H9 (cell line): ENCODE measurements at regions not wholly inside any gene's neighbourhood (a gene's known extent, or its start where the extent isn't known, plus 50 kb on each side); places are given as distances from the start of the nearest gene placed in this dataset.

Experiments
- DNase-seq: peaks from one replicate; pipeline ENCODE4 v3.0.0-alpha.2; 2017
- H2AFZ ChIP-seq: one replicate; pipeline ENCODE4 v1.6.1; 2013; ENCODE audit warnings: mild to moderate bottlenecking, low read length, control low read depth, moderate library complexity
- H2AK5ac ChIP-seq: 2 replicates; pipeline ENCODE4 v1.6.1; 2013; ENCODE audit warnings: low read length, control low read depth, mixed read lengths; ENCODE audit not compliant: insufficient read length
- H2BK120ac ChIP-seq: one replicate; pipeline ENCODE4 v1.6.1; 2013; ENCODE audit warnings: low read depth, mild to moderate bottlenecking, low read length, control low read depth, inconsistent platforms; ENCODE audit not compliant: poor library complexity, severe bottlenecking
- H2BK12ac ChIP-seq: 2 replicates; pipeline ENCODE4 v1.6.1; 2013; ENCODE audit warnings: low read length, control low read depth, mixed read lengths, low read depth; ENCODE audit not compliant: insufficient read length
- H2BK15ac ChIP-seq: 2 replicates; pipeline ENCODE4 v1.6.1; 2013; ENCODE audit warnings: low read depth, low read length, control low read depth
- H2BK20ac ChIP-seq: one replicate; pipeline ENCODE4 v1.6.1; 2013; ENCODE audit warnings: low read depth, mild to moderate bottlenecking, low read length, control low read depth, inconsistent platforms; ENCODE audit not compliant: poor library complexity, severe bottlenecking
- H2BK5ac ChIP-seq: 2 replicates; pipeline ENCODE4 v1.6.1; 2013; ENCODE audit warnings: low read length, control low read depth, mixed read lengths; ENCODE audit not compliant: insufficient read length
- H3K14ac ChIP-seq: 2 replicates; pipeline ENCODE4 v1.6.1; 2013; ENCODE audit warnings: low read length, control low read depth; ENCODE audit not compliant: insufficient read depth
- H3K18ac ChIP-seq: 2 replicates; pipeline ENCODE4 v1.6.1; 2013; ENCODE audit warnings: low read depth, mild to moderate bottlenecking, mixed read lengths, low read length, control low read depth; ENCODE audit not compliant: insufficient read length
- H3K23ac ChIP-seq: 2 replicates; pipeline ENCODE4 v1.6.1; 2013; ENCODE audit warnings: low read length, control low read depth, mixed read lengths, low read depth; ENCODE audit not compliant: insufficient read length
- H3K23me2 ChIP-seq: 2 replicates; pipeline ENCODE4 v1.6.1; 2013; ENCODE audit warnings: low read depth, mild to moderate bottlenecking, mixed read lengths, low read length, control low read depth; ENCODE audit not compliant: insufficient read length, poor library complexity, severe bottlenecking
- H3K27ac ChIP-seq: 2 replicates; pipeline ENCODE4 v1.5.1; 2013; ENCODE audit warnings: low read length, control low read depth, mixed read lengths, low read depth; ENCODE audit not compliant: insufficient read length
- H3K27me3 ChIP-seq: 2 replicates; pipeline ENCODE4 v1.6.1; 2013; ENCODE audit warnings: low read length, control low read depth, inconsistent platforms; ENCODE audit not compliant: insufficient read depth
- H3K4ac ChIP-seq: 2 replicates; pipeline ENCODE4 v1.6.1; 2013; ENCODE audit warnings: low read depth, mild to moderate bottlenecking, control low read depth, inconsistent platforms, low read length, moderate library complexity
- H3K4me1 ChIP-seq: 2 replicates; pipeline ENCODE4 v1.6.1; 2013; ENCODE audit warnings: low read length, control low read depth, inconsistent platforms; ENCODE audit not compliant: insufficient read depth
- H3K4me2 ChIP-seq: 2 replicates; pipeline ENCODE4 v1.6.1; 2013; ENCODE audit warnings: low read length, control low read depth, mixed read lengths; ENCODE audit not compliant: insufficient read length, insufficient read depth
- H3K56ac ChIP-seq: 2 replicates; pipeline ENCODE4 v1.6.1; 2013; ENCODE audit warnings: low read depth, mild to moderate bottlenecking, mixed read lengths, low read length, control low read depth; ENCODE audit not compliant: insufficient read length
- H3K79me1 ChIP-seq: 2 replicates; pipeline ENCODE4 v1.6.1; 2013; ENCODE audit warnings: low read depth, mild to moderate bottlenecking, moderate library complexity, low read length, control low read depth, inconsistent platforms; ENCODE audit not compliant: insufficient read depth, poor library complexity, severe bottlenecking
- H3K79me2 ChIP-seq: 2 replicates; pipeline ENCODE4 v1.6.1; 2013; ENCODE audit warnings: low read length, control low read depth, inconsistent platforms; ENCODE audit not compliant: insufficient read depth
- H3K9ac ChIP-seq: 2 replicates; pipeline ENCODE4 v1.6.1; 2013; ENCODE audit warnings: low read length, control low read depth, mixed read lengths; ENCODE audit not compliant: insufficient read length; ENCODE audit errors: extremely low read depth
- H3K9me3 ChIP-seq: one replicate; pipeline ENCODE4 v1.6.1; 2013; ENCODE audit warnings: low read depth, low read length, inconsistent platforms; ENCODE audit not compliant: control insufficient read depth
- H3T11ph ChIP-seq: one replicate; pipeline ENCODE4 v1.6.1; 2013; ENCODE audit warnings: mild to moderate bottlenecking, low read length, control low read depth, inconsistent platforms
- H4K20me1 ChIP-seq: one replicate; pipeline ENCODE4 v1.6.1; 2013; ENCODE audit not compliant: control insufficient read depth, insufficient read length, insufficient read depth
- H4K5ac ChIP-seq: 2 replicates; pipeline ENCODE4 v1.6.1; 2013; ENCODE audit warnings: low read depth, mild to moderate bottlenecking, mixed read lengths, low read length, control low read depth; ENCODE audit not compliant: insufficient read length
- H4K8ac ChIP-seq: replicated peaks from 2 replicates; pipeline ENCODE4 v1.6.1; 2013; ENCODE audit warnings: low read length, control low read depth, mixed read lengths, low read depth; ENCODE audit not compliant: insufficient read length
- H4K91ac ChIP-seq: 2 replicates; pipeline ENCODE4 v1.6.1; 2013; ENCODE audit warnings: low read depth, mild to moderate bottlenecking, moderate library complexity, mixed read lengths, low read length, control low read depth; ENCODE audit not compliant: insufficient read length
- H3K27ac Mint-ChIP-seq, 3 experiments: 2 replicates in 2 of 3; 3 replicates in 1 of 3; pipeline ENCODE4 v1.8.0; 2020 to 2021; ENCODE audit warnings: mixed read lengths in 3 of 3, mild to moderate bottlenecking in 1 of 3, moderate library complexity in 1 of 3
- H3K27me3 Mint-ChIP-seq: 2 replicates; pipeline ENCODE4 v1.8.0; 2021; ENCODE audit warnings: low read depth, mild to moderate bottlenecking, moderate library complexity, mixed read lengths
- H3K36me3 Mint-ChIP-seq, 3 experiments: 2 replicates in 2 of 3; 3 replicates in 1 of 3; pipeline ENCODE4 v1.8.0; 2020 to 2021; ENCODE audit warnings: low read depth in 3 of 3, mixed read lengths in 3 of 3; ENCODE audit not compliant: insufficient read depth in 1 of 3
- H3K4me1 Mint-ChIP-seq, 2 experiments: 2 replicates each; pipeline ENCODE4 v1.8.0; 2020; ENCODE audit warnings: mixed read lengths in 2 of 2
- H3K4me3 Mint-ChIP-seq, 2 experiments: 2 replicates in 1 of 2; 3 replicates in 1 of 2; pipeline ENCODE4 v1.8.0; 2020 to 2021; ENCODE audit warnings: mild to moderate bottlenecking in 2 of 2, mixed read lengths in 2 of 2, moderate library complexity in 1 of 2
- H3K9me3 Mint-ChIP-seq, 2 experiments: 2 replicates in 1 of 2; 3 replicates in 1 of 2; pipeline ENCODE4 v1.8.0; 2020; ENCODE audit warnings: mild to moderate bottlenecking in 2 of 2, mixed read lengths in 2 of 2, moderate library complexity in 1 of 2
- WGBS: extraction: QIAGEN DNeasy Blood & Tissue Kit; methylation state at CpG from one replicate; pipeline ENCODE4 v1.1.7; 2013; ENCODE audit warnings: missing lambda C conversion rate, low lambda C conversion rate, mixed read lengths; ENCODE audit not compliant: insufficient read length; ENCODE audit errors: extremely low coverage; 5-methylcytosine and 5-hydroxymethylcytosine counted together
- TF ChIP-seq, protein P1 (sequence below): fragments of 200-600 bp; sonication (generic); conservative IDR thresholded peaks from 3 replicates; pipeline ENCODE4 v1.8.0; 2021; ENCODE audit warnings: antibody characterized with exemption, mild to moderate bottlenecking

- Histone ChIP-seq H3K79me1 (no peaks in the 10 kb centered on the region), H3K4ac (no peak overlapping the region), H3K9ac (no peak overlapping the region), H3K79me2 (no peaks in the 10 kb centered on the region), H3T11ph (no peak overlapping the region), H2AK5ac (no peak overlapping the region), H3K18ac (no peak overlapping the region), H3K9me3 (no peaks in the 10 kb centered on the region), H2AFZ (no peak overlapping the region), H3K4me2 (no peak overlapping the region), H3K14ac (no peak overlapping the region), H2BK5ac (no peak overlapping the region), H3K23me2 (no peaks in the 10 kb centered on the region), H2BK12ac (no peak overlapping the region), H4K91ac (no peak overlapping the region), H3K27ac (no peak overlapping the region), H3K56ac (no peak overlapping the region), H3K27me3 (no peaks in the 10 kb centered on the region), H4K5ac (no peak overlapping the region), H3K4me1 (no peaks in the 10 kb centered on the region), H2BK15ac (no peak overlapping the region), H2BK120ac (no peak overlapping the region), H4K8ac (no peak overlapping the region), H4K20me1 (no peaks in the 10 kb centered on the region), H3K23ac (no peak overlapping the region), H2BK20ac (no peak overlapping the region)
- Mint-ChIP-seq H3K27ac (no peak overlapping the region), H3K9me3 (peaks cover 0 to 3% of the 10 kb centered on the region in 2 experiments; a peak in 1 of 5 replicates), H3K4me1 (no peaks in the 10 kb centered on the region), H3K27me3 (peaks cover 7% of the 10 kb centered on the region), H3K36me3 (no peaks in the 10 kb centered on the region), H3K4me3 (no peak overlapping the region)
- no CpG with 5 or more reads among the region's 1 CpG for WGBS
- TF ChIP-seq, protein P1, sequence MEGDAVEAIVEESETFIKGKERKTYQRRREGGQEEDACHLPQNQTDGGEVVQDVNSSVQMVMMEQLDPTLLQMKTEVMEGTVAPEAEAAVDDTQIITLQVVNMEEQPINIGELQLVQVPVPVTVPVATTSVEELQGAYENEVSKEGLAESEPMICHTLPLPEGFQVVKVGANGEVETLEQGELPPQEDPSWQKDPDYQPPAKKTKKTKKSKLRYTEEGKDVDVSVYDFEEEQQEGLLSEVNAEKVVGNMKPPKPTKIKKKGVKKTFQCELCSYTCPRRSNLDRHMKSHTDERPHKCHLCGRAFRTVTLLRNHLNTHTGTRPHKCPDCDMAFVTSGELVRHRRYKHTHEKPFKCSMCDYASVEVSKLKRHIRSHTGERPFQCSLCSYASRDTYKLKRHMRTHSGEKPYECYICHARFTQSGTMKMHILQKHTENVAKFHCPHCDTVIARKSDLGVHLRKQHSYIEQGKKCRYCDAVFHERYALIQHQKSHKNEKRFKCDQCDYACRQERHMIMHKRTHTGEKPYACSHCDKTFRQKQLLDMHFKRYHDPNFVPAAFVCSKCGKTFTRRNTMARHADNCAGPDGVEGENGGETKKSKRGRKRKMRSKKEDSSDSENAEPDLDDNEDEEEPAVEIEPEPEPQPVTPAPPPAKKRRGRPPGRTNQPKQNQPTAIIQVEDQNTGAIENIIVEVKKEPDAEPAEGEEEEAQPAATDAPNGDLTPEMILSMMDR, result no peak
- DNase-seq, result no peak
Observed at GRCh38 chr1:213751064-213751397, 236.7 kb upstream of the PROX1 start.
